GM12865 (cell line): ENCODE measurements at regions not wholly inside any gene's neighbourhood (a gene's known extent, or its start where the extent isn't known, plus 50 kb on each side); places are given as distances from the start of the nearest gene placed in this dataset.
"Not testable (repeated sequence)": the region's sequence is repeated elsewhere in the genome, so short reads cannot be mapped to it uniquely, and the experiment has no call there.

Experiments used
- DNase-seq: peaks from one replicate; pipeline ENCODE4 v3.0.0; 2010; ENCODE audit warnings: low read depth
- H3K4me3 ChIP-seq: 2 replicates; pipeline ENCODE4 v1.5.1; 2011; ENCODE audit warnings: mild to moderate bottlenecking, low read depth, low read length, control low read depth
- TF ChIP-seq, protein P1 (sequence below): IDR thresholded peaks from 2 replicates; pipeline ENCODE4 v1.5.1; 2011; ENCODE audit warnings: low read length, control low read depth, low read depth, inconsistent platforms; ENCODE audit not compliant: insufficient read depth; ENCODE audit errors: missing control alignments

DNA sequence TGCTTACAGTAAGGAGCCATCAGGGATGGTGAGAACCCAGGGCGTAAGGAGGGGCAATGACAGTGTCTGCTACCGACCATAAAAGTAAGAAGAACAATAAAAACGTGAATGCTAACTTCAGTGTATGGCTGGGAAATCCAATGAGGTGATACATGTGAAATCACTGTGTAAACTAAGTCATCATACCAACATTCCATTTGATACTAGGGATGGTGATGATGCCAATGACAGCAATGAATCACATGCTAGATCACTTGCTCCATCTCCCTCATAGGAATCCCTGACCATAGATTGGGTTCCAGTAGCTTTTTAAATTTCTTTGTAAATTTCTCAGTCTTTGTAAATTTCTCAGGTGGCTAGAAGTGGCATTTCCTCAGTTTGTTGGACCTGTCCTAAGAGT, 146.3 kb downstream of the SMIM20 start:
- H3K4me3 ChIP-seq, result no peak overlapping the region
- TF ChIP-seq, protein P1, sequence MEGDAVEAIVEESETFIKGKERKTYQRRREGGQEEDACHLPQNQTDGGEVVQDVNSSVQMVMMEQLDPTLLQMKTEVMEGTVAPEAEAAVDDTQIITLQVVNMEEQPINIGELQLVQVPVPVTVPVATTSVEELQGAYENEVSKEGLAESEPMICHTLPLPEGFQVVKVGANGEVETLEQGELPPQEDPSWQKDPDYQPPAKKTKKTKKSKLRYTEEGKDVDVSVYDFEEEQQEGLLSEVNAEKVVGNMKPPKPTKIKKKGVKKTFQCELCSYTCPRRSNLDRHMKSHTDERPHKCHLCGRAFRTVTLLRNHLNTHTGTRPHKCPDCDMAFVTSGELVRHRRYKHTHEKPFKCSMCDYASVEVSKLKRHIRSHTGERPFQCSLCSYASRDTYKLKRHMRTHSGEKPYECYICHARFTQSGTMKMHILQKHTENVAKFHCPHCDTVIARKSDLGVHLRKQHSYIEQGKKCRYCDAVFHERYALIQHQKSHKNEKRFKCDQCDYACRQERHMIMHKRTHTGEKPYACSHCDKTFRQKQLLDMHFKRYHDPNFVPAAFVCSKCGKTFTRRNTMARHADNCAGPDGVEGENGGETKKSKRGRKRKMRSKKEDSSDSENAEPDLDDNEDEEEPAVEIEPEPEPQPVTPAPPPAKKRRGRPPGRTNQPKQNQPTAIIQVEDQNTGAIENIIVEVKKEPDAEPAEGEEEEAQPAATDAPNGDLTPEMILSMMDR, result no peak

GRCh38 chr4:26061248-26061986, 147.4 kb downstream of the SMIM20 start:
- DNase-seq, result peak; percentile 80
- TF ChIP-seq, protein P1, result peak; percentile 80
- no peak overlapping the region for H3K4me3 ChIP-seq

More for the DNA sequence above, 146.3 kb downstream of the SMIM20 start:
- no peak for DNase-seq

GRCh38 chr4:26062215-26062614, 148.2 kb downstream of the SMIM20 start:
- no peak for DNase-seq
- TF ChIP-seq, protein P1, result no peak
- H3K4me3 ChIP-seq, result no peak overlapping the region

GRCh38 chr4:26064009-26064408, 150.0 kb downstream of the SMIM20 start:
- not testable (repeated sequence) for DNase-seq, H3K4me3 ChIP-seq

DNA sequence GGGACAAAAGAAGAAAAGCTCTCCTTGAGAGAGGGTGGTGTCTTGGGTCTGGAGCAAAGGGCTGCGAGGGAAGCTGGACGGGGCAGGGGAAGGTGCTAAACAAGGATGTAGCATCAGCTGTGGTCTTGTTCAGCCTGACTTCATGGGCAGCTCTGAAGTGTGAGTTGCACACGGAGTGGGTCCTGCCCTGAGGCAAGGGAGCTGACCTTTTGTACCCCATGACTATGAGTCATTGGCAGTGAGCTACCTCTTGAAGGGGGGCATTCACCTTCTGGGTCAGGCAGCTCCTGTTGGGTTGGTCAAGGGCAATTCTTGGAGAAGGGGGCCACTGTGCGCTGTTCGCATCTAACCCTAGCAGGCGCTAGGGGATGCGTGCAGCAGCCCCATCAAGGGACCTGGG, 151.8 kb downstream of the SMIM20 start:
- DNase-seq, result no peak
- TF ChIP-seq, protein P1, result no peak
- H3K4me3 ChIP-seq, result no peak overlapping the region

GRCh38 chr4:26067035-26067434, 153.0 kb downstream of the SMIM20 start:
- H3K4me3 ChIP-seq, result no peak overlapping the region
- TF ChIP-seq, protein P1, result no peak
- no peak for DNase-seq

- peak; percentile 48 for DNase-seq
- TF ChIP-seq, protein P1, result peak; percentile 59
- H3K4me3 ChIP-seq, result no peak overlapping the region
Observed at GRCh38 chr4:26069218-26069617, 155.2 kb downstream of the SMIM20 start.
